H7 (cell line): ENCODE measurements at regions not wholly inside any gene's neighbourhood (a gene's known extent, or its start where the extent isn't known, plus 50 kb on each side); places are given as distances from the start of the nearest gene placed in this dataset.
A peak's percentile ranks its signal among the peaks of the same experiment; 100 is the strongest.

Experiments used
- DNase-seq: peaks from one replicate; pipeline ENCODE4 v3.0.0; 2012
- H3K27me3 ChIP-seq: 2 replicates; pipeline ENCODE4 v1.6.0; 2011; ENCODE audit warnings: mild to moderate bottlenecking, low read length; ENCODE audit not compliant: control insufficient read depth, insufficient read depth
- H3K36me3 ChIP-seq: replicated peaks from 2 replicates; pipeline ENCODE4 v1.5.1; 2011; ENCODE audit warnings: low read length; ENCODE audit not compliant: control insufficient read depth, insufficient read depth
- H3K4me3 ChIP-seq: 2 replicates; pipeline ENCODE4 v1.5.1; 2011; ENCODE audit warnings: low read depth, mild to moderate bottlenecking, control low read depth, low read length, moderate library complexity; ENCODE audit not compliant: insufficient read depth

DNA sequence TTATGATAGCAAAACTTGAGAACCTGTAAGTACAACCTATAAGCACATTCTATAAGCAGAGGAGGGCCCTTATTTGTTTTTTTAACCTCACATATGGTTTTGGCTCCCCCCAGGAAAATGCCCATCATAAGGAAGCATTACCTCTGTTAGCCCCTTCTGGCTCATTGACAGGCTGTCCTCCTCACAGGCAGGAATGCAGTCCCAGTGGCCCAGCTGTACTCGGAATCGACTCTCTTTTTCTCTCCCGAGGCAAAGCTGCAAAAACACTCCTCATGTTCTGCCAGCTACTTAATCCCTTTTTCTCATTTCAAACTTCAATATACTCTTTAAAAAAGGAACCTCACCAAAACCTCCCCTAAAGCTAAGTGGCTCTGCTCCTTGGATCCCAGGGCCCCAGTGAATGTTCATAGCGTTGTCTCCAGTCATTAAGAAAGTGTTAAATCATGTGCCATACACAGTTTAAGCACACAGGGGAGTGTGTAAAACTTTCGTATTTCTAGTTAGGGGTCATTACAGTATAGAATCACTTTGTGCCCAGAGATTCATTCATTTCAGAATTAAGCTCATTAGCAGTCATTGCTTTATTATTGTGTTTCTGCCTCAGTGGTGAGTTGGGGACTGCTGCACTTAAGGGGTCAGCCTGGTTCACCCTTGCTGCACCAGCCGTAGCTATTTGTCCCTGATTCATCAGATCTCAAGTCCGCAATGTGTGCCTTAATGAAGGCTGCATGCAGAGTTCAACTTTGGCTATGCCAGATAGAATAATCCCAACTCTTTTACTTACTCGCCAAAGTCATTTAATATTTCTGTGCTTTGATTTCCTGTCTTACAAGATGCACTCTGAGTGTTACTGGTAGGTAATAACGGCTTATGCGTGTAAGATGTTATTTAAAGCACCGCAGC is 57.6 kb downstream of the JRKL start:
- H3K36me3 ChIP-seq, result no peaks in the 10 kb centered on the region
- H3K4me3 ChIP-seq, result no peak overlapping the region
- H3K27me3 ChIP-seq, result no peaks in the 10 kb centered on the region
- DNase-seq, result no peak

- Histone ChIP-seq H3K36me3 (no peaks in the 10 kb centered on the region), H3K4me3 (no peak overlapping the region), H3K27me3 (no peaks in the 10 kb centered on the region)
- no peak for DNase-seq
These were observed 58.4 kb downstream of the JRKL start for GRCh38 chr11:96448225-96448624.

DNA sequence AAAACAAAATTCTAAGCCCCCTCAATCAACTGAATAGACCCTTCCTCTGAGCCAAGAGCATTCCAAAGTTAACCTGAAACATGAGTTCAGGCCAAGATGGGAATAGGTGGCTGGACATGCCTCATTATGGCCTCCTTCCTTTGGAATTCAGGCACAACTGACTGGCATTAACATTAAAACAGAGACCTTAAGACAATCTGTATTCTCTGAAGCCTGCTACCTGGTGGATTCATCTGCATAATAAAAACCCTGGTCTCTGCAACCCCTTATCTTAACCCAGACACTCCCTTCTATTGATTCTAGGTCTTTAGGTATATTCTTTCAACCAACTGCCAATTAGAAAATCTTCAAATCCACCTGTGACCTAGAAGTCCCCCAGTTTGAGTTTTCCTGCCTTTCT is 66.3 kb downstream of the JRKL start:
- Histone ChIP-seq H3K4me3 (no peak overlapping the region), H3K27me3 (no peaks in the 10 kb centered on the region), H3K36me3 (no peaks in the 10 kb centered on the region)
- no peak for DNase-seq

DNA sequence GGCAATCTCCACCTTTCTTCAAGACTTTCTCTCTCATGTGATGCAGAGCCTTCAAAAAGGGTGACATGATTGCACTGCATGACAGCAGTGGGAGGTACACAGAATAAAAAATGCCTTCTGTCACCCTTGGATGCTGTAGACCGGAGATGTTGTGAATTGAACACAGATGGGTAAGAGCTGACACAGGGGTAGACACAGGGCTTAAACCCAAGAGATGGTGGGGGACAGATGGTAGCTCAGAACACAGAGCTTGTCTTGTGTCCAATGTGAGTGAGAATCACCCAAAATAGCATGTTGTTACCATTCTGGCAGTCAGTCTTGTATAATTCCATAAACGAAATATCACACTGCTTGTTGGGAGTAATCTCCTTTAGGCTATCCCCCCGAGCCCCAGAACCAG is 69.9 kb downstream of the JRKL start:
- no peaks in the 10 kb centered on the region for H3K27me3 ChIP-seq
- no peaks in the 10 kb centered on the region for H3K36me3 ChIP-seq
- H3K4me3 ChIP-seq, result no peak overlapping the region
- no peak for DNase-seq

DNA sequence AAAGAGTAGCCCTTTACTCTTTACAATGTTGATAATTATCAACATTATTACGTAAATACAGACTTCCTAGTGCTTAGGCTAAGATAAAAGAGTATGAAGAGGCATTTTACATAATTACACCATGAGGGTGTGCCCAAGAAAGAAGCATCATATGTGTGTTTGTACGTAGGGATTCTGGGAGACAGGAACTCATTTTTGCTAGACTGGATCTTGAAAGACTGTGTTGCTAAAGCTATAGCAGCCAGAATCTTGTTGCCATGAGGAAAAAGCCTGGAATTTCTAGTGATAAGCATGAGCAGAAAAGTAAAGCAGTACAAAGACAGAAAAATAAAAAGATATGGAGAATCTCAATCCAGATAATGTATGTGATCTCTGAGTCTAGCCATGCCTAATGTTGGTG is 72.1 kb downstream of the JRKL start:
- no peak for DNase-seq
- Histone ChIP-seq H3K36me3 (no peaks in the 10 kb centered on the region), H3K27me3 (no peaks in the 10 kb centered on the region), H3K4me3 (no peak overlapping the region)

DNA sequence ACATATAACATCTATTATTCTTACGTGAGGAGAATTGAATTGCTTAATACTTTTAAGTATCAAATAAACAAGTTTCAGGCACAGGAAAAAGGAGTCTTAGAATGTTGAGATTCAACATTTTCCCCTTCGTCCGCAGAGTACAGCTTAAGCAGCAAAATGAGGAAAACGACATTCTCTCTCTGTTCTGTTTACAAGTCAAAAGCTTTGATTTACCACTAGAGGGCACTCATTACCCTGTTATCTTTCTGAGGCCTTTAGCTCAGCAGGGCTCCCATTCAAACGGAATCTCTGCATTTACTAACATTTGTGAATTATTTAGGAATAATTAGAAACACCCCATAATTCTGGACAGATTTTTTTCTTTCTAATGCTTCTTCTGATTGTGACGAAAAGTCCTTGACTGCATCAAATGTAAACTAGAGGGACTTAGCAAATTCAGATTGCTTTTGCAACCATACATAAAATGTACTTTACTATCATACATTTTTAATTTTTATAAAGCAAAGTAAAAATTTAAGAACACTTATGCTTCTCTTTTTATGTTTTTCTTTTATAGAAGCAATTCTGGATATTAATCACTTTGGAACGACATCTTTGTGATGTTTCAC is 75.0 kb downstream of the JRKL start:
- Histone ChIP-seq H3K27me3 (no peaks in the 10 kb centered on the region), H3K36me3 (no peaks in the 10 kb centered on the region), H3K4me3 (no peak overlapping the region)
- DNase-seq, result peak; percentile 68

- no peaks in the 10 kb centered on the region for H3K27me3 ChIP-seq
- no peak overlapping the region for H3K4me3 ChIP-seq
- no peak for DNase-seq
- no peaks in the 10 kb centered on the region for H3K36me3 ChIP-seq
These were observed 75.7 kb downstream of the JRKL start for GRCh38 chr11:96465512-96465911.

- H3K27me3 ChIP-seq, result no peaks in the 10 kb centered on the region
- H3K36me3 ChIP-seq, result no peaks in the 10 kb centered on the region
- no peak overlapping the region for H3K4me3 ChIP-seq
These were observed 76.8 kb downstream of the JRKL start for GRCh38 chr11:96466607-96467006.

GRCh38 chr11:96469776-96470175 is 80.0 kb downstream of the JRKL start:
- Histone ChIP-seq H3K27me3 (no peaks in the 10 kb centered on the region), H3K4me3 (no peak overlapping the region), H3K36me3 (no peaks in the 10 kb centered on the region)
- no peak for DNase-seq

More at GRCh38 chr11:96466607-96467006, 76.8 kb downstream of the JRKL start:
- DNase-seq, result no peak

DNA sequence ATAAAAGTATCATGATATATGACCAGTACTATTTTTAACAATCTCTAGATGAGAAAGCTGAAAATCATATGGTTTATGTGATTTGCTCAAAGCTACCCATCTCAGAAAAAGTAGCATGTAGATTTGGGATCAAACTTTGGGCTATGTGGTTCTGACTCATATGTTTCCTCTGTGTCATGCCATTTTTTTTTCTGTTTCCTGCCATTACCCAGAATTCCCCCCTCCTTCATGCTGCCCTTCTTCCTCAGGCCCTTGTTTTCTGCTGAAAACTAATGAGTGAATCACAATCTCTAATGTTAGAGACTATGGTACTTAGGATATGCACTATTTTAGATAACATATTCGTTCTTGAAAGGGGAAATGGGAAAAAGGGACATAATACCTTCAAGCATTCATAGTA is 80.7 kb downstream of the JRKL start:
- no peaks in the 10 kb centered on the region for H3K27me3 ChIP-seq
- no peak for DNase-seq
- H3K4me3 ChIP-seq, result no peak overlapping the region
- no peaks in the 10 kb centered on the region for H3K36me3 ChIP-seq

GRCh38 chr11:96472085-96472484 is 82.3 kb downstream of the JRKL start:
- no peak overlapping the region for H3K4me3 ChIP-seq
- DNase-seq, result peak; percentile 12
- H3K36me3 ChIP-seq, result no peaks in the 10 kb centered on the region
- no peaks in the 10 kb centered on the region for H3K27me3 ChIP-seq

DNA sequence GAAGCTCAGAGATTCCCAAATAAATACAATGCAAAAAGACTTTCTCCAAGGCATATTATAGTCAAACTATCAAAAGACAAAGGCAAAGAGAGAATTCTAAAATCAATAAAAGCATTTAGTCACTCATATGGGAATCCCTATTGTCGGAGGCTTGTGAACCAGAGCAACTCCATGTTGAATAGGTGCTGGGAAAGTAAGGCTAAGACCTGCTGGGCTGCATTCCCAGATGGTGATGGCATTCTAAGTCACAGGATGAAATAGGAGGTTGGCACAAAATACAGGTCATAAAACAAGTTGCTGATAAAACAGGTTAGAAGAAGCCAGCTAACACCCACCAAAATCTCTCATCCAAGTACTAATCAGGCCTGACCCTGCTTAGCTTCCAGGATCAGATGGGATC is 84.5 kb downstream of the JRKL start:
- no peaks in the 10 kb centered on the region for H3K36me3 ChIP-seq
- H3K27me3 ChIP-seq, result no peaks in the 10 kb centered on the region
- H3K4me3 ChIP-seq, result no peak overlapping the region
- no peak for DNase-seq

DNA sequence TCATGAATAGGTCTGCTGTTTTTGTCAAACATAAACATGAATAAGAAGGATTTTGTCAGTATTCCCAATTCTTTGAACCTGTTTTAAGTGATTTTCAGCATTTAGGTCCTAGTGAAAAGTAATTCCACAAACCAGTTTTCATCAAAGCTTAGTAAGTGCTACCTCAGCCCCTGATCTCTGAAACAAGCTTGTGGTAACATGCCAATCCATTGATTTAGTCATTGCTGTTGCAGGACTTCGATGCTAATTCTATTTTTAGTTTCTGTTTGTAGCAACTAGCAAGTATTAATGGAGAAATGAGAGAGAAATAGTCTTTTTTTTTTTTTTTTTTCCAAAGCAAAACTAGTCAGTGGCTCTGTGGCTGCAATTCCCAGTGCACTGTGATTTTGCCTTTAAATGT is 91.4 kb downstream of the JRKL start:
- H3K36me3 ChIP-seq, result no peaks in the 10 kb centered on the region
- no peak overlapping the region for H3K4me3 ChIP-seq
- DNase-seq, result no peak
- H3K27me3 ChIP-seq, result no peaks in the 10 kb centered on the region

DNA sequence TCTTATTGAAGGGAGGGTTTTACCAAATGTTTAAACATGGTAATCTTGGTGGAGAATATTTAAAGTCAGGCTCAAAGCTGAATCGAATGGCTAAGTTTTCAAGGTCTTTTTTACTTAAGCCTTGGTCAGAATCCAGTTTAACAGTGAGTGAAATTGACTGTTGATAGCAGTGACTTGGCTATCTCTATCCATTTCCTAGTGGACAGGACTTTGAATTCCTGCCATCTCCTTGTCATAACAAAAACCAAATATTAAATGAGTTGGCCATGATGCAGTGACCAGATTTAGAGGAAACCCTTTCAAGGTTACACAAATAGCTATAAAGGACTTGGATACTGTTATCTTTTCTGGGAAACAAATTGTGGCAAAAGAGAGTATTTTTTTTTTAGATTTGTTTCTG is 92.0 kb downstream of the JRKL start:
- no peaks in the 10 kb centered on the region for H3K27me3 ChIP-seq
- no peaks in the 10 kb centered on the region for H3K36me3 ChIP-seq

GRCh38 chr11:96482193-96482592 is 92.4 kb downstream of the JRKL start:
- Histone ChIP-seq H3K36me3 (no peaks in the 10 kb centered on the region), H3K27me3 (no peaks in the 10 kb centered on the region), H3K4me3 (no peak overlapping the region)
- DNase-seq, result no peak

More for the DNA sequence above, 92.0 kb downstream of the JRKL start:
- no peak overlapping the region for H3K4me3 ChIP-seq
- DNase-seq, result no peak
